Spleen (tissue), 11 donors: ENCODE measurements at regions not wholly inside any gene's neighbourhood (a gene's known extent, or its start where the extent isn't known, plus 50 kb on each side); places are given as distances from the start of the nearest gene placed in this dataset.
A peak's percentile ranks its signal among the peaks of the same experiment; 100 is the strongest.

Experiments used
- DNase-seq: peaks from one replicate; pipeline ENCODE4 v3.0.0-alpha.2; 2020
- H3K27ac ChIP-seq, 8 donors: fragments of 200-600 bp; sonication (generic) in 7 of 8; 1 replicate in 4 of 8; 2 replicates in 4 of 8; pipeline versions ENCODE4 v1.5.0 to v1.8.0; 2016 to 2021; ENCODE audit warnings: inconsistent platforms in 4 of 8, mild to moderate bottlenecking in 4 of 8, moderate library complexity in 1 of 8
- H3K27me3 ChIP-seq, 7 donors: fragments of 200-600 bp; sonication (generic) in 6 of 7; replicated peaks in 1 of 7; 1 replicate in 4 of 7; 2 replicates in 3 of 7; pipeline versions ENCODE4 v1.5.0 to v1.8.0; 2016 to 2021; ENCODE audit warnings: inconsistent platforms in 3 of 7, mild to moderate bottlenecking in 1 of 7
- H3K36me3 ChIP-seq, 6 donors: fragments of 200-600 bp; sonication (generic) in 5 of 6; 1 replicate in 4 of 6; 2 replicates in 2 of 6; pipeline versions ENCODE4 v1.5.0 to v1.8.0; 2016 to 2021; ENCODE audit warnings: inconsistent platforms in 2 of 6
- H3K4me1 ChIP-seq, 6 donors: fragments of 200-600 bp; sonication (generic) in 5 of 6; 1 replicate in 3 of 6; 2 replicates in 3 of 6; pipeline versions ENCODE4 v1.5.0 to v1.8.0; 2016 to 2021; ENCODE audit warnings: inconsistent platforms in 3 of 6
- H3K4me3 ChIP-seq, 8 donors: fragments of 200-600 bp; sonication (generic) in 7 of 8; 1 replicate in 4 of 8; 2 replicates in 4 of 8; pipeline versions ENCODE4 v1.5.0 to v1.8.0; 2016 to 2021; ENCODE audit warnings: inconsistent platforms in 4 of 8, mild to moderate bottlenecking in 4 of 8, moderate library complexity in 2 of 8
- H3K9me3 ChIP-seq, 8 donors: fragments of 200-600 bp; sonication (generic) in 7 of 8; 1 replicate in 4 of 8; 2 replicates in 4 of 8; pipeline versions ENCODE4 v1.5.0 to v1.8.0; 2016 to 2021; ENCODE audit warnings: inconsistent platforms in 4 of 8
- POLR2A ChIP-seq, 3 donors: fragments of 450-650 bp; IDR thresholded peaks; one replicate each; pipeline ENCODE4 v1.5.1; 2017; ENCODE audit warnings: antibody characterized with exemption in 3 of 3, mild to moderate bottlenecking in 1 of 3
- POLR2AphosphoS5 ChIP-seq, 3 donors: sonication (generic); formaldehyde crosslinking; IDR thresholded peaks; one replicate each; pipeline ENCODE4 v1.5.1; 2017; ENCODE audit warnings: antibody characterized with exemption in 3 of 3
- WGBS, 5 donors: extraction: QIAGEN DNeasy Blood & Tissue Kit in 3 of 5; methylation state at CpG; one replicate each; pipeline versions ENCODE4 v1.1.5 to v1.1.7; 2013 to 2018; 5-methylcytosine and 5-hydroxymethylcytosine counted together
- intact Hi-C: fragments of 100-400 bp; cut with DNase I; formaldehyde crosslinking; loops from one replicate; pipeline ENCODE4 v1.15.0; 2023; ENCODE audit warnings: low total_unique reads
- TF ChIP-seq, protein P1 (sequence below), 11 experiments: fragments of 200-600 bp in 7 of 11; fragments of 450-650 bp in 4 of 11; sonication (generic) in 4 of 11; IDR thresholded peaks in 8 of 11; conservative IDR thresholded peaks in 3 of 11; 1 replicate in 7 of 11; 2 replicates in 4 of 11; pipeline versions ENCODE4 v1.4.0 to v1.8.0; 2016 to 2021; ENCODE audit warnings: antibody characterized with exemption in 11 of 11, inconsistent platforms in 4 of 11, mild to moderate bottlenecking in 1 of 11
- donor health status: healthy with polysubstance abuse.
- donor health status: DM: no; HTN: no; CAD: no; lungs with moderate emphysema.
- donor health status: DM: no; HTN: no; CAD: no.
- donor health status: Bipolar disorder and iron deficiency.
- donor health status: healthy.
- donor health status: DM: no; HTN: no; CAD: no.
- donor health status: DM: yes; HTN: yes; CAD: no.

DNA sequence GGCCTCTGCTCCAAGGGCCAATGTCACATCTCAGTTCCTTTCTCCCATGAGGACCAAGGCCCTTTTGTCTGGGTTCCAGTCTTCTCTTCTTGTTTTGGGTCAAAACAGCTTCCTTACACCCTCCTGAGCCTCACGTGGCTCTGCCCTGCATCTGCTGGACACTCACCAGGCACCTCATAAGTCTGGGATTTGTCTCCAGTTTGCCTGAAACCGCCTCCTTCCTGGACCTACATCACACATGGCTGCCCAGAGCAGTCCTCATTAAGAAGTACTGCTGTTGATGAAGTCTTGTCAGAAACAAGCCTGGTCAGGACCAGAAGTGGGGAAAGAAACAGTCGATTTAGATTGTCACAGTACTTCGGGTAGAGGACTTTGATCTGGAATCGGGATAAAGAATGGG lies 173.4 kb upstream of the BMPER start:
- intact Hi-C loops = no loop called here
- H3K27ac ChIP-seq = peak overlapping the region in 7 of 8 donors; percentile 16 to 68 (median 40)
- whole genome bisulfite sequencing, 5 donors = 79 to 96% (median 86%) methylated on average over 5 of the region's 5 CpGs
- no peaks in the 10 kb centered on the region for H3K36me3 ChIP-seq
- no peak overlapping the region for H3K4me3 ChIP-seq
- no peaks in the 10 kb centered on the region for H3K9me3 ChIP-seq
- H3K27me3 ChIP-seq = no peaks in the 10 kb centered on the region
- H3K4me1 ChIP-seq = peaks cover 0 to 14% (median 6%) of the 10 kb centered on the region in 6 donors
- no peak for DNase-seq
- no peak for TF ChIP-seq POLR2A (IDR thresholded peaks at IDR 0.05)
- TF ChIP-seq, protein P1, sequence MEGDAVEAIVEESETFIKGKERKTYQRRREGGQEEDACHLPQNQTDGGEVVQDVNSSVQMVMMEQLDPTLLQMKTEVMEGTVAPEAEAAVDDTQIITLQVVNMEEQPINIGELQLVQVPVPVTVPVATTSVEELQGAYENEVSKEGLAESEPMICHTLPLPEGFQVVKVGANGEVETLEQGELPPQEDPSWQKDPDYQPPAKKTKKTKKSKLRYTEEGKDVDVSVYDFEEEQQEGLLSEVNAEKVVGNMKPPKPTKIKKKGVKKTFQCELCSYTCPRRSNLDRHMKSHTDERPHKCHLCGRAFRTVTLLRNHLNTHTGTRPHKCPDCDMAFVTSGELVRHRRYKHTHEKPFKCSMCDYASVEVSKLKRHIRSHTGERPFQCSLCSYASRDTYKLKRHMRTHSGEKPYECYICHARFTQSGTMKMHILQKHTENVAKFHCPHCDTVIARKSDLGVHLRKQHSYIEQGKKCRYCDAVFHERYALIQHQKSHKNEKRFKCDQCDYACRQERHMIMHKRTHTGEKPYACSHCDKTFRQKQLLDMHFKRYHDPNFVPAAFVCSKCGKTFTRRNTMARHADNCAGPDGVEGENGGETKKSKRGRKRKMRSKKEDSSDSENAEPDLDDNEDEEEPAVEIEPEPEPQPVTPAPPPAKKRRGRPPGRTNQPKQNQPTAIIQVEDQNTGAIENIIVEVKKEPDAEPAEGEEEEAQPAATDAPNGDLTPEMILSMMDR (IDR thresholded peaks at IDR 0.05 in 8 of 11, conservative IDR thresholded peaks at IDR 0.05 in 3 of 11) = no peak
- TF ChIP-seq POLR2AphosphoS5 (IDR thresholded peaks at IDR 0.05) = no peak

DNA sequence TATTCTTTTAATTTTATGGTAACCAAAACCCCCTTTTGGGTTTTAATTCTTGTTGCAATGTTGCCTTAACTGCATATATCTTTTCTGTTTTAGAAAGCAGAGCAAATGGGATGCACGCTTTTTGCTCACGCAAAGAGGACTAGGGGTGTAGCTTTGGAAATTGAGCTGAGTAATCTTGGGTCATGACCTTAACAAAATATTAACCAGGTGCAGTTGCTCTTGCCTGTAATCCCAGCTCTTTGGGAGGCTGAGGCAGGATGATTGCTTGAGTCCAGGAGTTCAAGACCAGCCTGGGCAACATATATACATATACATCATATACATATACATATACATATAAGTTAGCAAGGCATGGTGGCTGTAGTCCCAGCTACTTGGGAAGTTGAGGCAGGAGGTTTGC lies 172.9 kb upstream of the BMPER start:
- WGBS, 5 donors = 87 to 98% (median 95%) methylated on average over 2 of the region's 2 CpGs
- no peaks in the 10 kb centered on the region for H3K9me3 ChIP-seq
- H3K36me3 ChIP-seq = no peaks in the 10 kb centered on the region
- DNase-seq = no peak
- H3K27me3 ChIP-seq = no peaks in the 10 kb centered on the region
- intact Hi-C loops = no loop called here
- TF ChIP-seq POLR2AphosphoS5 (IDR thresholded peaks at IDR 0.05) = no peak
- TF ChIP-seq POLR2A (IDR thresholded peaks at IDR 0.05) = no peak
- TF ChIP-seq, protein P1 (IDR thresholded peaks at IDR 0.05 in 8 of 11, conservative IDR thresholded peaks at IDR 0.05 in 3 of 11) = no peak
- no peak overlapping the region for H3K4me3 ChIP-seq
- H3K4me1 ChIP-seq = peaks cover 0 to 12% (median 6%) of the 10 kb centered on the region in 6 donors
- H3K27ac ChIP-seq = peak overlapping the region in 2 of 8 donors; percentile 66 to 68

DNA sequence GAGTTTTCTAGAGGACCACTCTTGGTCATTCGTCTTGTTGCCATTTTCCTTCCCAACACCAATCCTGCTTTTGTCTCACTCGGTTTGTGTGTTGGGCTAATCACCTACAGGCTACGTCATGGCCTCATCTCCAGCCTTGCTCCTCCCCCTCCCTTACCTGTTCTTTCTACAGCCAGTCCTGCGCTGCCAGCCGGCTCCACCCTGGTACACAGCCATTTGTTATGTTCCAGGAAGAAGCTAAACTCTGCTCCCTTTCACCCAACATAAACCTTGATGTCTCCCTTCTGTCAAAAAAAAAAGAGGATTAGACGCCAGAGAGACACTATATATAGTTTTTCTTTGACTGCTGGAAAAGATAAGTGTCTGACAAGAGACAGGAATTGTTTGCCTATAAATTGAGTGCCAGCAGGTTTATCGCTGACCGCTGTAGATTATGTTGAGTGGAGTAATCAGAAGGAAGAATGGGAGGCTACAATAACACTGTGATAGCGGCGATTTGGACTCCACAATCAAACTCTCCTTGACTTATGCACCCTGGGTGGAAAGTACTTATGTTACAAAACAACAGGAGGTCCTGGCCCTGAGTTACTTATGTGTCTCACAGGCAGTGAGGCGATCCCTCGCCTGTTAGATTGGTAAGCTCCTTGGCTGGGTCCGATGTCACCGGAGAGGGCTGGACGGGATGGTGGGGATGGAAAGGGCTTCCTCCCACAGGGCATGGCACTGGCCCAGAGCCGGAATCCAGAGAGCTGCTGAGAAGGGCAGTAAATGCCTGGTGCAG lies 171.3 kb upstream of the BMPER start:
- no peak for TF ChIP-seq POLR2A (IDR thresholded peaks at IDR 0.05)
- TF ChIP-seq POLR2AphosphoS5 (IDR thresholded peaks at IDR 0.05) = peak in 2 of 3 donors; percentile 59 to 72
- DNase-seq = peak; percentile 83
- Histone ChIP-seq H3K27ac (peak overlapping the region in 7 of 8 donors; percentile 4 to 72 (median 56)), H3K4me1 (peaks cover 0 to 12% (median 6%) of the 10 kb centered on the region in 6 donors), H3K27me3 (no peaks in the 10 kb centered on the region), H3K9me3 (no peaks in the 10 kb centered on the region), H3K4me3 (no peak overlapping the region), H3K36me3 (no peaks in the 10 kb centered on the region)
- WGBS, 5 donors = 66 to 86% (median 70%) methylated on average over 16 of the region's 16 CpGs
- intact Hi-C loops = no loop called here

DNA sequence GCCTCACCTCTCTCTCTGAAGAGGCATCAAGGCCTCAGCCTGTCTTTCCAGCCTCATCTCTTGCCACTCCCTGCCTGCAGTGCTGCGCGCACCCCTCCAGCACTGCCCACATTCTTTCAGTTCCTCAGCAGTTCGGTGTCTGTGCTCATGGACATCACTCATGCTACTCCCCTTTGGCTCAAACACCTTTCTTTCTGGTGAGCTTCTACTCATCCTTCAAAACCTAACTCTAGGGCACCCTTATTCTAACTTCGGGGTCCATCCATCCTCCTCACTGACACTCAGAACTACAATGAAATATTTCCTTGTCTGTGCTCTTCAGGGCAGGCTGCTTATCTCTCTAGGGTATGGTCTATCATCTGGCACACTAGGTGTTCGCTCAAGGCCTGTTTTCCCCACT lies 169.9 kb upstream of the BMPER start:
- Histone ChIP-seq H3K36me3 (no peaks in the 10 kb centered on the region), H3K4me1 (peaks cover 0 to 12% (median 3%) of the 10 kb centered on the region in 6 donors), H3K27ac (no peak overlapping the region), H3K4me3 (no peak overlapping the region), H3K27me3 (no peaks in the 10 kb centered on the region), H3K9me3 (no peaks in the 10 kb centered on the region)
- intact Hi-C loops = no loop called here
- TF ChIP-seq POLR2AphosphoS5 (IDR thresholded peaks at IDR 0.05) (no peak), POLR2A (IDR thresholded peaks at IDR 0.05) (no peak)
- TF ChIP-seq, protein P1 (IDR thresholded peaks at IDR 0.05 in 8 of 11, conservative IDR thresholded peaks at IDR 0.05 in 3 of 11) = no peak
- no peak for DNase-seq
- 77 to 96% (median 93%) methylated on average over 5 of the region's 5 CpGs for WGBS, 5 donors
